ENCODE measurements at regions not wholly inside any gene's neighbourhood (a gene's known extent, or its start where the extent isn't known, plus 50 kb on each side); places are given as distances from the start of the nearest gene placed in this dataset.

GRCh38 chr3:34298653-34299052 lies 500.2 kb downstream of the PDCD6IP start:
- 87 to 96% (median 93%) methylated on average over 2 of the region's 2 CpGs for WGBS, 4 donors
- Histone ChIP-seq H3K4me1 (no peaks in the 10 kb centered on the region), H3K36me3 (no peaks in the 10 kb centered on the region), H3K9me3 (no peaks in the 10 kb centered on the region), H3K27me3 (peaks cover 0 to 5% (median 0%) of the 10 kb centered on the region in 9 donors), H3K4me3 (no peak overlapping the region), H3K27ac (no peak overlapping the region)
- DNase-seq, result no peak
- ATAC-seq, result no peak
- intact Hi-C loops (cut with DNase I), result no loop called here
- TF ChIP-seq CTCF (IDR thresholded peaks at IDR 0.05), result no peak
- TF ChIP-seq POLR2A (IDR thresholded peaks at IDR 0.05), result no peak

DNA sequence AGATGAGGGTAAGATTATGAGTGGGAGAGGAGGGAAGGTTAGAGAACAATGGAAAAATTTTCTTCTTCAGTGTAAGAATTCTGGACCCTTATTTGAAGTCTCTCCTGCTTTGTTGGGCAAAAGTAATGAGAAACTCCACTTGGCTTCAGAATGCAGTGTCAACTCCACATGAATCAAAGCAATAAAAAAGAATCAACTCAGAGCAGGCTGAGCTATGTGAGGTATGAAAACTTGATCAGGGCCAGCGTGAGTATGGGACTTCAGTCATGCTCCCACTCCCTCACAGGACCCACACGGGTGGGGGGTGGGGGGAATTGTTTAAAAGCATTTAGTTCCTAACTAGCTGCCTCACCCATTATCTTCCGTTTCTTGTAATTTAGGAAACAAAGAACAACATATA lies 502.2 kb downstream of the PDCD6IP start:
- no peaks in the 10 kb centered on the region for H3K36me3 ChIP-seq
- H3K4me1 ChIP-seq, result no peaks in the 10 kb centered on the region
- no peak for TF ChIP-seq CTCF (IDR thresholded peaks at IDR 0.05)
- TF ChIP-seq POLR2A (IDR thresholded peaks at IDR 0.05), result no peak
- no peak overlapping the region for H3K27ac ChIP-seq
- no peak for ATAC-seq
- 56 to 63% (median 60%) methylated on average over 3 of the region's 3 CpGs for WGBS, 4 donors
- no peak overlapping the region for H3K4me3 ChIP-seq
- intact Hi-C loops (cut with DNase I), result no loop called here
- H3K27me3 ChIP-seq, result peaks cover 0 to 5% (median 0%) of the 10 kb centered on the region in 9 donors
- DNase-seq, result no peak
- H3K9me3 ChIP-seq, result no peaks in the 10 kb centered on the region

GRCh38 chr3:34301313-34301712 lies 502.9 kb downstream of the PDCD6IP start:
- TF ChIP-seq CTCF (IDR thresholded peaks at IDR 0.05) (no peak), POLR2A (IDR thresholded peaks at IDR 0.05) (no peak)
- intact Hi-C loops (cut with DNase I), result no loop called here
- Histone ChIP-seq H3K27ac (no peak overlapping the region), H3K4me3 (no peak overlapping the region), H3K27me3 (peaks cover 0 to 5% (median 0%) of the 10 kb centered on the region in 9 donors), H3K4me1 (no peaks in the 10 kb centered on the region), H3K9me3 (no peaks in the 10 kb centered on the region), H3K36me3 (no peaks in the 10 kb centered on the region)
- ATAC-seq (no peak), DNase-seq (no peak)
- WGBS, 4 donors, result 92 to 96% (median 94%) methylated on average over 2 of the region's 2 CpGs

DNA sequence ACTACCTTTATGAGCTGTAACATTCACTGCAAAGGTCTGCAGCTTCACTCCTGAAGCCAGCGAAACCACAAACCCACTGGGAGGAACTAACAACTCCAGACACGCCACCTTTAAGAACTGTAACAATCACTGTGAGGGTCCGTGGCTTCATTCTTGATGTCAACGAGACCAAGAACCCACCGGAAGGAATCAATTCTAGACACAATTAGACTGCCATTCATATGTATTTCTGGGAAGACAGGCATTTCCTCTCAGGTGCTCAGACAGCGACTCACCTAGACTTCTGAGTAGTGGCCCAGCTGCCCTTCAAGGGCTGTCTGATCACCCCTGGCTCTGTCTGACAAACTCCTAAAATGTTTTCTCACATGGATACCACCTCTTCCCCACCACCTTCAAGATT lies 506.8 kb downstream of the PDCD6IP start:
- Histone ChIP-seq H3K4me3 (no peak overlapping the region), H3K27ac (no peak overlapping the region), H3K4me1 (no peaks in the 10 kb centered on the region), H3K36me3 (no peaks in the 10 kb centered on the region), H3K9me3 (no peaks in the 10 kb centered on the region), H3K27me3 (peaks cover 0 to 5% (median 0%) of the 10 kb centered on the region in 9 donors)
- ATAC-seq, result no peak
- intact Hi-C loops (cut with DNase I), result no loop called here
- no peak for DNase-seq
- 83 to 95% (median 90%) methylated on average over 6 of the region's 6 CpGs for WGBS, 4 donors
- TF ChIP-seq POLR2A (IDR thresholded peaks at IDR 0.05) (no peak), CTCF (IDR thresholded peaks at IDR 0.05) (no peak)
